ENCODE measurements at regions not wholly inside any gene's neighbourhood (a gene's known extent, or its start where the extent isn't known, plus 50 kb on each side); places are given as distances from the start of the nearest gene placed in this dataset.

DNA sequence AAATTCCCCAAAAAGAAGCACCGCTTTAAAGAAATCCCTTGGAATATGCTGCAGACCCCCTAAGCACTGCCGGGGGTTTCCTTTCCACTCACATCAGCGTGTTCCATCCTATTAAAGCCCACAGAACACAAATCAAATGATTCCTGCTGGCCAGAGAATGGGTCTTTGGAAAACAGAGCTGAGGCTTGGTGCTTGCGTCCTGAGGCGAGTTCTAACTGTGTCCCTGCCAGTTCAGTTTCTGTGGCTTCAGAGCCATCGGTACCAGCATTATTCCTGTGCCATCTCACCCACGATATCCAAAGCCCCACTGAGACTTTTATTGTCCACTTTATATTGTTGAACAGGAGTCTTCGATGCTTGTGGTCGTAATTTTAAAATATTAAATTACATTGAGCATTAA is 142.0 kb upstream of the SYT13 start:
- Histone ChIP-seq H3K14ac (ENCODE audit: insufficient read depth, low read length) (no peak overlapping the region), H3T11ph (ENCODE audit: low read length) (no peak overlapping the region), H4K91ac (ENCODE audit: insufficient read length, low read depth, low read length) (no peak overlapping the region), H4K5ac (ENCODE audit: insufficient read length, low read depth, low read length) (no peak overlapping the region), H3K79me2 (ENCODE audit: insufficient read depth, low read length) (no peaks in the 10 kb centered on the region), H4K20me1 (ENCODE audit: control insufficient read depth, insufficient read depth, insufficient read length) (no peaks in the 10 kb centered on the region), H2AK5ac (ENCODE audit: insufficient read length, low read length) (no peak overlapping the region), H3K18ac (ENCODE audit: insufficient read length, low read depth, low read length) (no peak overlapping the region), H4K8ac (replicated peaks; ENCODE audit: insufficient read length, low read depth, low read length) (no peak overlapping the region), H2BK20ac (ENCODE audit: low read depth, low read length, poor library complexity, severe bottlenecking) (no peak overlapping the region), H2BK120ac (ENCODE audit: low read depth, low read length, poor library complexity, severe bottlenecking) (no peak overlapping the region), H3K4ac (ENCODE audit: low read depth, low read length) (no peak overlapping the region), H3K27me3 (ENCODE audit: insufficient read depth, low read length) (no peaks in the 10 kb centered on the region), H3K23ac (ENCODE audit: insufficient read length, low read depth, low read length) (no peak overlapping the region), H2BK15ac (ENCODE audit: low read depth, low read length) (no peak overlapping the region), H3K27ac (ENCODE audit: insufficient read length, low read depth, low read length) (no peak overlapping the region), H2BK5ac (ENCODE audit: insufficient read length, low read length) (no peak overlapping the region), H2BK12ac (ENCODE audit: insufficient read length, low read depth, low read length) (no peak overlapping the region), H3K79me1 (ENCODE audit: insufficient read depth, low read depth, low read length, poor library complexity, severe bottlenecking) (no peaks in the 10 kb centered on the region), H3K56ac (ENCODE audit: insufficient read length, low read depth, low read length) (no peak overlapping the region), H3K9me3 (ENCODE audit: control insufficient read depth, low read depth, low read length) (no peaks in the 10 kb centered on the region), H2AFZ (ENCODE audit: low read length) (no peak overlapping the region), H3K4me2 (ENCODE audit: insufficient read depth, insufficient read length, low read length) (no peak overlapping the region), H3K4me1 (ENCODE audit: insufficient read depth, low read length) (no peaks in the 10 kb centered on the region), H3K9ac (ENCODE audit: extremely low read depth, insufficient read length, low read length) (no peak overlapping the region), H3K23me2 (ENCODE audit: insufficient read length, low read depth, low read length, poor library complexity, severe bottlenecking) (no peaks in the 10 kb centered on the region)
- no peak overlapping the region for H3K4me3 Mint-ChIP-seq
- H3K4me1 Mint-ChIP-seq, result peaks cover 11 to 18% of the 10 kb centered on the region in 2 experiments
- H3K27me3 Mint-ChIP-seq (ENCODE audit: low read depth), result peaks cover 9% of the 10 kb centered on the region
- WGBS (ENCODE audit: extremely low coverage, insufficient read length, low lambda C conversion rate), result no CpG with 5 or more reads among the region's 9 CpGs
- H3K36me3 Mint-ChIP-seq (ENCODE audit: insufficient read depth in 1 of 3, low read depth in 3 of 3), result no peaks in the 10 kb centered on the region
- H3K9me3 Mint-ChIP-seq, result no peaks in the 10 kb centered on the region
- TF ChIP-seq, protein P1, sequence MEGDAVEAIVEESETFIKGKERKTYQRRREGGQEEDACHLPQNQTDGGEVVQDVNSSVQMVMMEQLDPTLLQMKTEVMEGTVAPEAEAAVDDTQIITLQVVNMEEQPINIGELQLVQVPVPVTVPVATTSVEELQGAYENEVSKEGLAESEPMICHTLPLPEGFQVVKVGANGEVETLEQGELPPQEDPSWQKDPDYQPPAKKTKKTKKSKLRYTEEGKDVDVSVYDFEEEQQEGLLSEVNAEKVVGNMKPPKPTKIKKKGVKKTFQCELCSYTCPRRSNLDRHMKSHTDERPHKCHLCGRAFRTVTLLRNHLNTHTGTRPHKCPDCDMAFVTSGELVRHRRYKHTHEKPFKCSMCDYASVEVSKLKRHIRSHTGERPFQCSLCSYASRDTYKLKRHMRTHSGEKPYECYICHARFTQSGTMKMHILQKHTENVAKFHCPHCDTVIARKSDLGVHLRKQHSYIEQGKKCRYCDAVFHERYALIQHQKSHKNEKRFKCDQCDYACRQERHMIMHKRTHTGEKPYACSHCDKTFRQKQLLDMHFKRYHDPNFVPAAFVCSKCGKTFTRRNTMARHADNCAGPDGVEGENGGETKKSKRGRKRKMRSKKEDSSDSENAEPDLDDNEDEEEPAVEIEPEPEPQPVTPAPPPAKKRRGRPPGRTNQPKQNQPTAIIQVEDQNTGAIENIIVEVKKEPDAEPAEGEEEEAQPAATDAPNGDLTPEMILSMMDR (conservative IDR thresholded peaks at IDR 0.05), result no peak
- DNase-seq, result no peak
- no peak overlapping the region for H3K27ac Mint-ChIP-seq

Data from H9 (cell line).